ENCODE measurements at regions not wholly inside any gene's neighbourhood (a gene's known extent, or its start where the extent isn't known, plus 50 kb on each side); places are given as distances from the start of the nearest gene placed in this dataset.
"Not testable (repeated sequence)": the region's sequence is repeated elsewhere in the genome, so short reads cannot be mapped to it uniquely, and the experiment has no call there.

GRCh38 chr16:15224651-15225050 lies 130.6 kb upstream of the RRN3 start:
- not testable (repeated sequence) for TF ChIP-seq EZH2phosphoT487 (IDR thresholded peaks at IDR 0.05; ENCODE audit: insufficient read depth, low read depth); EZH2 (IDR thresholded peaks at IDR 0.05; ENCODE audit: insufficient read depth, poor library complexity, severe bottlenecking)

Measured in GM23248 (cell line).